H1 (cell line): ENCODE measurements at regions not wholly inside any gene's neighbourhood (a gene's known extent, or its start where the extent isn't known, plus 50 kb on each side); places are given as distances from the start of the nearest gene placed in this dataset.

Experiments
- CTCF ChIA-PET: fragments of 300-600 bp; sonication (Branson Sonifier 250); formaldehyde crosslinking; loops from one replicate; lab custom pipeline; 2021; ENCODE audit not compliant: partially characterized antibody; lab: Charles Lee
- POLR2A ChIA-PET: fragments of 300-600 bp; sonication (Branson Sonifier 250); formaldehyde crosslinking; loops from one replicate; lab custom pipeline; 2021; ENCODE audit warnings: inconsistent platforms; ENCODE audit not compliant: partially characterized antibody; lab: Charles Lee
- DNase-seq, 2 experiments: peaks; one replicate each; pipeline versions ENCODE4 v3.0.0 to v3.0.0-alpha.2; 2010 to 2022; ENCODE audit warnings: low spot score in 2 of 2, low read depth in 1 of 2, mixed read lengths in 1 of 2
- FAIRE-seq: peaks from 2 replicates; lab custom pipeline; 2011; peaks lifted over from hg19 to GRCh38; lab: Jason Lieb, UNC
- H2AFZ ChIP-seq: 2 replicates; pipeline ENCODE4 v1.8.1; 2012; ENCODE audit warnings: low read length, inconsistent platforms
- H2AK5ac ChIP-seq: 2 replicates; pipeline ENCODE4 v1.6.1; 2013; ENCODE audit warnings: low read depth, low read length
- H2BK120ac ChIP-seq: replicated peaks from 2 replicates; pipeline ENCODE3; 2013; ENCODE audit warnings: low read depth, low read length, inconsistent platforms
- H2BK12ac ChIP-seq: 2 replicates; pipeline ENCODE4 v1.6.1; 2013; ENCODE audit warnings: low read depth, low read length
- H2BK15ac ChIP-seq: 2 replicates; pipeline ENCODE4 v1.6.1; 2013; ENCODE audit warnings: low read length
- H2BK20ac ChIP-seq: 2 replicates; pipeline ENCODE4 v1.6.1; 2013; ENCODE audit warnings: low read length
- H2BK5ac ChIP-seq: 2 replicates; pipeline ENCODE4 v1.6.1; 2013; ENCODE audit warnings: low read depth, low read length
- H3K14ac ChIP-seq: 2 replicates; pipeline ENCODE4 v1.6.1; 2013; ENCODE audit warnings: inconsistent platforms; ENCODE audit not compliant: insufficient read length
- H3K18ac ChIP-seq: 2 replicates; pipeline ENCODE4 v1.6.1; 2013; ENCODE audit warnings: low read length; ENCODE audit errors: extremely low read depth
- H3K23ac ChIP-seq: 2 replicates; pipeline ENCODE4 v1.6.1; 2013; ENCODE audit warnings: inconsistent platforms; ENCODE audit not compliant: insufficient read length
- H3K23me2 ChIP-seq: 2 replicates; pipeline ENCODE4 v1.6.1; 2013; ENCODE audit warnings: low read depth, low read length
- H3K27ac ChIP-seq: 2 replicates; pipeline ENCODE4 v1.6.1; 2011; ENCODE audit warnings: low read depth, low read length, inconsistent platforms
- H3K27me3 ChIP-seq, 4 experiments: replicated peaks in 1 of 4; 1 replicate in 1 of 4; 2 replicates in 3 of 4; pipeline versions ENCODE4 v1.6.1 to v1.8.1; 2011 to 2013; ENCODE audit warnings: low read length in 3 of 4, mild to moderate bottlenecking in 3 of 4, inconsistent platforms in 2 of 4, mixed read lengths in 2 of 4, moderate library complexity in 1 of 4; ENCODE audit not compliant: control insufficient read depth in 3 of 4, insufficient read depth in 3 of 4; ENCODE audit errors: extremely low read depth in 1 of 4
- H3K36me3 ChIP-seq, 4 experiments: 2 replicates each; pipeline versions ENCODE4 v1.6.1 to v1.8.1; 2011 to 2013; ENCODE audit warnings: mild to moderate bottlenecking in 4 of 4, low read length in 3 of 4, moderate library complexity in 2 of 4, control low read depth in 1 of 4, inconsistent platforms in 1 of 4; ENCODE audit not compliant: insufficient read depth in 4 of 4, control insufficient read depth in 2 of 4
- H3K4ac ChIP-seq: replicated peaks from 2 replicates; pipeline ENCODE3; 2013; ENCODE audit warnings: low read length, low read depth, mixed read lengths, inconsistent platforms; ENCODE audit not compliant: insufficient read length
- H3K4me1 ChIP-seq, 4 experiments: replicated peaks in 1 of 4; 1 replicate in 1 of 4; 2 replicates in 3 of 4; pipeline versions ENCODE4 v1.6.1 to v1.8.1; 2011 to 2013; ENCODE audit warnings: low read length in 3 of 4, inconsistent platforms in 2 of 4, mixed read lengths in 1 of 4; ENCODE audit not compliant: insufficient read depth in 4 of 4, control insufficient read depth in 3 of 4
- H3K4me2 ChIP-seq, 2 experiments: 2 replicates each; pipeline versions ENCODE4 v1.6.1 to v1.8.1; 2011 to 2013; ENCODE audit warnings: low read depth in 2 of 2, low read length in 2 of 2, control low read depth in 1 of 2, inconsistent platforms in 1 of 2, mild to moderate bottlenecking in 1 of 2; ENCODE audit not compliant: insufficient read depth in 1 of 2
- H3K4me3 ChIP-seq, 4 experiments: fragments of 200-600, 300-600 bp in 1 of 4; sonication (generic), shearing (Covaris generic), sonication (Bioruptor Twin) in 1 of 4; 2 replicates each; pipeline versions ENCODE4 v1.5.1 to v1.8.1; 2011 to 2016; ENCODE audit warnings: low read length in 4 of 4, low read depth in 3 of 4, control low read depth in 2 of 4, inconsistent platforms in 2 of 4, mild to moderate bottlenecking in 2 of 4, mixed read lengths in 1 of 4, moderate library complexity in 1 of 4; ENCODE audit not compliant: insufficient read depth in 2 of 4; ENCODE audit errors: extremely low read depth in 1 of 4
- H3K56ac ChIP-seq: replicated peaks from 2 replicates; pipeline ENCODE3; 2013; ENCODE audit warnings: low read depth, mild to moderate bottlenecking, mixed read lengths, low read length, inconsistent platforms; ENCODE audit not compliant: insufficient read length
- H3K79me1 ChIP-seq: 2 replicates; pipeline ENCODE4 v1.6.1; 2013; ENCODE audit warnings: low read depth, low read length, control low read depth
- H3K79me2 ChIP-seq, 2 experiments: 2 replicates each; pipeline versions ENCODE4 v1.6.1 to v1.8.1; 2012 to 2013; ENCODE audit warnings: low read length in 2 of 2, mild to moderate bottlenecking in 2 of 2, inconsistent platforms in 1 of 2; ENCODE audit not compliant: insufficient read depth in 2 of 2, control insufficient read depth in 1 of 2
- H3K9ac ChIP-seq, 4 experiments: replicated peaks in 1 of 4; 1 replicate in 1 of 4; 2 replicates in 3 of 4; pipeline versions ENCODE4 v1.6.1 to v1.8.1; 2011 to 2013; ENCODE audit warnings: low read depth in 3 of 4, low read length in 3 of 4, control low read depth in 2 of 4, mild to moderate bottlenecking in 2 of 4, moderate library complexity in 2 of 4, inconsistent platforms in 1 of 4; ENCODE audit errors: extremely low read depth in 1 of 4
- H3K9me3 ChIP-seq, 2 experiments: 2 replicates each; pipeline versions ENCODE4 v1.6.1 to v1.8.1; 2012 to 2013; ENCODE audit warnings: mild to moderate bottlenecking in 2 of 2, moderate library complexity in 2 of 2, control low read depth in 1 of 2, inconsistent platforms in 1 of 2, low read depth in 1 of 2, low read length in 1 of 2, mixed read lengths in 1 of 2; ENCODE audit not compliant: insufficient read depth in 2 of 2
- H4K20me1 ChIP-seq, 2 experiments: replicated peaks in 1 of 2; 2 replicates each; pipeline versions ENCODE3 to v1.8.1; 2011 to 2013; ENCODE audit warnings: inconsistent platforms in 2 of 2, low read length in 2 of 2, mild to moderate bottlenecking in 1 of 2; ENCODE audit not compliant: insufficient read depth in 2 of 2, control insufficient read depth in 1 of 2
- H4K5ac ChIP-seq: 2 replicates; pipeline ENCODE4 v1.6.1; 2013; ENCODE audit warnings: low read length, low read depth, mixed read lengths, inconsistent platforms; ENCODE audit not compliant: insufficient read length
- H4K8ac ChIP-seq: 2 replicates; pipeline ENCODE4 v1.8.0; 2013; ENCODE audit warnings: mild to moderate bottlenecking, moderate library complexity, low read length, inconsistent platforms; ENCODE audit not compliant: insufficient read depth; ENCODE audit errors: extremely low read depth
- H4K91ac ChIP-seq: replicated peaks from 2 replicates; pipeline ENCODE3; 2013; ENCODE audit warnings: low read length, mixed read lengths, inconsistent platforms; ENCODE audit not compliant: insufficient read length
- CHD1 ChIP-seq: IDR thresholded peaks from 2 replicates; pipeline ENCODE4 v1.6.1; 2012; ENCODE audit warnings: low read depth, low read length, improper control_type of control experiment
- HDAC6 ChIP-seq: IDR thresholded peaks from one replicate; pipeline ENCODE4 v1.7.1; 2012; ENCODE audit warnings: low read depth, mild to moderate bottlenecking, inconsistent platforms, low read length, moderate library complexity
- NRF1 ChIP-seq: IDR thresholded peaks from 2 replicates; pipeline ENCODE4 v1.6.1; 2011; ENCODE audit warnings: mild to moderate bottlenecking, low read depth, low read length, improper control_type of control experiment
- RNF2 ChIP-seq: fragments of 200-900, 300-1000 bp; sonication (generic); IDR thresholded peaks from 2 replicates; pipeline ENCODE4 v1.7.1; 2016; ENCODE audit warnings: borderline replicate concordance, low read depth, mild to moderate bottlenecking, antibody characterized with exemption, low read length; ENCODE audit not compliant: poor library complexity, severe bottlenecking; ENCODE audit errors: missing control alignments
- SIX5 ChIP-seq: IDR thresholded peaks from 2 replicates; pipeline ENCODE4 v1.6.1; 2011; ENCODE audit warnings: mild to moderate bottlenecking, low read depth, low read length
- WGBS, 2 experiments: shearing (Covaris generic) in 1 of 2; methylation state at CpG; one replicate each; pipeline versions ENCODE4 v1.1.6 to v1.1.7; 2013 to 2015; ENCODE audit warnings: low lambda C conversion rate in 2 of 2, mixed read lengths in 2 of 2, inconsistent platforms in 1 of 2, low coverage in 1 of 2, missing lambda C conversion rate in 1 of 2; ENCODE audit not compliant: insufficient replicate concordance in 2 of 2, insufficient coverage in 1 of 2, insufficient read length in 1 of 2; ENCODE audit errors: extremely low coverage in 1 of 2, missing lambda C conversion rate in 1 of 2; 5-methylcytosine and 5-hydroxymethylcytosine counted together

DNA sequence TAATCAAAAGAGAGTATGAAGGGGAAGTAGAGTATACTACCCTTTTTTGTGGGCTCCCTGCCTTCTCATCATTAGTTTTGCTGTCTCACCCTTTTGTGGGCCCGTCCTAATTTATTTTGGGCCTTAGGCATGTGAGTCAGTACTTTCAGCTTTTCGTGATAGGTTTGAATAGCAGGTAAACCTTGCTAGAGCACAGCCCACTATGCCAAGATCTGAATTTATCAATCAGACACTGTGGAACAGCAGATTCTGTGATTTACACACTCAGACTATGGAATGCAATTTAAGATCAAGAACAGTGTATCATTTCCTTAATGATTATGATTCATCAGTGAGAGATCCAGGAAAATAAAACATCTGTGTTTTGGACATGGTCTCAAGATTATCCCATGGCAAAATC, 1117.1 kb downstream of the KHDRBS2 start:
- H3K18ac ChIP-seq = no peak overlapping the region
- ChIA-PET POLR2A (no interaction called here), CTCF (no interaction called here)
- no peak overlapping the region for H2BK120ac ChIP-seq
- no peak for DNase-seq
- no peaks in the 10 kb centered on the region for H3K23me2 ChIP-seq
- H2BK15ac ChIP-seq = no peak overlapping the region
- H3K9ac ChIP-seq = no peak overlapping the region
- no peak overlapping the region for H3K23ac ChIP-seq
- no peak overlapping the region; the same call in 1 of the 2 replicates for H2AFZ ChIP-seq
- H4K5ac ChIP-seq = no peak overlapping the region
- H2AK5ac ChIP-seq = no peak overlapping the region
- no peaks in the 10 kb centered on the region for H4K20me1 ChIP-seq
- no peak overlapping the region for H3K4ac ChIP-seq
- H2BK12ac ChIP-seq = no peak overlapping the region
- no peaks in the 10 kb centered on the region for H3K79me2 ChIP-seq
- no peaks in the 10 kb centered on the region for H3K9me3 ChIP-seq
- H3K4me3 ChIP-seq = no peak overlapping the region
- H3K27ac ChIP-seq = no peak overlapping the region
- no peak overlapping the region for H3K56ac ChIP-seq
- no peak overlapping the region for H2BK5ac ChIP-seq
- H3K4me1 ChIP-seq = no peaks in the 10 kb centered on the region
- H4K8ac ChIP-seq = no peak overlapping the region
- TF ChIP-seq CHD1 (no peak), HDAC6 (no peak), SIX5 (no peak), RNF2 (no peak), NRF1 (no peak)
- H3K79me1 ChIP-seq = no peaks in the 10 kb centered on the region
- H3K36me3 ChIP-seq = no peaks in the 10 kb centered on the region
- no peak overlapping the region for H3K4me2 ChIP-seq
- H3K14ac ChIP-seq = no peak overlapping the region
- H2BK20ac ChIP-seq = no peak overlapping the region
- H4K91ac ChIP-seq = no peak overlapping the region
- no peaks in the 10 kb centered on the region for H3K27me3 ChIP-seq
- FAIRE-seq = no peak
- 87% methylated on average over 2 of the region's 2 CpGs; no CpG with 5 or more reads in 1 of the 2 experiments for WGBS, 2 experiments
